Stimulated activated CD4-positive, alpha-beta T cell treated with anti-CD3 and anti-CD28 coated beads, Interleukin-12 subunit alpha, Interleukin-12 subunit beta, amount 100 ng/mL, for 4 hours (primary cell): ENCODE measurements at regions not wholly inside any gene's neighbourhood (a gene's known extent, or its start where the extent isn't known, plus 50 kb on each side); places are given as distances from the start of the nearest gene placed in this dataset.
"Not testable (repeated sequence)": the region's sequence is repeated elsewhere in the genome, so short reads cannot be mapped to it uniquely, and the experiment has no call there.

Source experiments
- DNase-seq: peaks from one replicate; pipeline ENCODE4 v3.0.0-alpha.2; 2020

DNA sequence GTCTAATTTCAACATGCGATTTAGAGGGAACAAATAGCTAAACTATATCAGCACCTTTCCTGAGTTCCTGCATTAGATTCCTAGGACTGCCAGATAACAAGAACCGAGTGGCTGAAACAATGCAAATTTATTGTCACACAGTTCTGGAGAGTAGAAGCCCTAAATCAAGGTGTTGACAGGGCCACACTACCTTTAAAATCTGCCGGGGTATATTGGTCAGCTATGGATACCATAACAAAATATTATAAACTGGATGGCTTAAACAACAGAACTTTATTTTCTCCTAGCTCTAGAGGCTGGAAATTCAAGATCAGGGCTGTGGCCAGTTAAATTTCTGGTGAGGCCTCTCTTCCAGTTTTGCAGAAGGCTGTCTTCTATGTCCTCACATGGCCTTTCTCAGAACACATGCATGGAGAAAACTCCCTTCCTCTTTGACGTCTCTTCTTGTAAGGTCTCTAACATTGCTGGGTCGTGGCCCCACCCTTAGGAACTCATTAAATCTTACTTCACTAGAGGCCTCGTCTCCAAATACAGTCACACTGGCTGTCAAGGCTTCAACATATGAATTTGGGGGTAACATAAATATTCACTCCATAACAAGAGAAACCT is 144.3 kb downstream of the FCRL5 start:
- no peak for DNase-seq

DNA sequence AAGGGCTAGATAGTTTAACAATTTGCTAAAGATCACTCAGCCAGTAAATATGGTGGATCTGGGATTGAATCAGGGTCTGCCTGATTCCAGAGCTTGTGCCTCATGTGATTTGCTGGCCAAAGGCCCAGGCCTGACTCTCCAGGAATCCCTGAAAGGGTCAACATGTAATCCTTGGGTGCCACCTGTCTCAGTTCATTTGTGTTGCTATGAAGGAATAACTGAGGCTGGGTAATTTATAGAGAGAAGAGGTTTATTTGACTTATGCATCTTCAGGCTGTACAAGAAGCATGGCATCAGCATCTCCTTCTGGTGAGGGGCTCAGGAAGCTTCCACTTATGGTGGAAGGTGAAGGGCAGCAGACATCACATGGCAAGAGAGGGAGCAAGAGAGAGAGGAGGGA is 144.9 kb downstream of the FCRL5 start:
- no peak for DNase-seq

DNA sequence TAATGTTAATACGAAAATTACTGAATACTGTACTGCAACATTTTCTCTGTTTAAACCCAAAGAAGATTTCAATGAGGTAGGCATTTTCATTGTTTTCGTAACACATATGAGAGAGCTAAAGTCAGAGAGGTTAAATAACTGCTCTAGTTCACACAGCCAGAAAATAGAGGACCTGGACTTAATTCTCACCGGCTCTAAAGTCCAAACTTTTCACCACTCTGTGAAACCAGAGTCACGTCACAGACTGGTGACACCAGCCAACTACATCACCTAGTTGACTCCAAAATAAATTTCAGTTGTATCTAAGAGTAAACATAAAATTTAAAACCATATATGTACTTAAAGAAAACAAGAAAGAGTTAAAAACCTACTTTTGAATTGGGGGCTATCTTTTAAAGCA is 146.7 kb downstream of the FCRL5 start:
- no peak for DNase-seq

DNA sequence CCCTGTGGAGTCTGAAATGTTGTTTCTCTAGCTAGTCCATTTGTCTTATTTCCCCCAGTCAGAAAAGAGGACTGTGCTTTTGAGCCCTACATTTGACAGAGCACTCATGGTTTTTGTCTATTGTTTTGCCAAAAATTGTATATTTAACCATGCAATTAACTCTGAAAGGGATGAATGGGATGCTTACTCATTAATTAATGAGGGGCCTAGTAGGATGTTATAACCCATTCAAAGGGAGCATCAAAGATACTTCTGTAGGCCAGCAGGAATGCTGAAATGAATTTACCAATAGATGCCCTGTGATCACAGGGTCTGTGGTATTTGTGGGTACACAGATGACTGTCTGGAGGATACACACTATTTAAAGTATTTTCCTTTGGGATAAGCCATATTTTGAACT is 147.7 kb downstream of the FCRL5 start:
- DNase-seq, result no peak

DNA sequence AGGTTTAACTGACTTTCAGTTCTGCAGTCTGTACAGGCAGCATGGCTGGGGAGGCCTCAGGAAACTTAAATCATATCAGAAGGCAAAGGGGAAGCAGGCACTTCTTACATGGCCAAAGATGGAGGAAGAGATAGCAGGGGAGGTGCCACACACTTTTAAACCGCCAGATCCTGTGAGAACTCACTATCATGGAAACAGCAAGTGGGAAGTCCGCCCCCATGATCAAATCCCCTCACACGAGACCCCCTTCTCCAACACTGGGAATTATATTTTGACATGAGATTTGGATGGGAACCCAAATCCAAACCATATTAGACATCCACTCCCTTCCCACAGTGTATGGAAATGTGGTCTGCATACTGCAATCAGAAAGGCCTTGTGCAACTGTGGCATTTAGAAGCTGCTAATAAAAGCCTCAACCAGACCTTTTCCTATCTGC is 148.2 kb downstream of the FCRL5 start:
- DNase-seq, result no peak

DNA sequence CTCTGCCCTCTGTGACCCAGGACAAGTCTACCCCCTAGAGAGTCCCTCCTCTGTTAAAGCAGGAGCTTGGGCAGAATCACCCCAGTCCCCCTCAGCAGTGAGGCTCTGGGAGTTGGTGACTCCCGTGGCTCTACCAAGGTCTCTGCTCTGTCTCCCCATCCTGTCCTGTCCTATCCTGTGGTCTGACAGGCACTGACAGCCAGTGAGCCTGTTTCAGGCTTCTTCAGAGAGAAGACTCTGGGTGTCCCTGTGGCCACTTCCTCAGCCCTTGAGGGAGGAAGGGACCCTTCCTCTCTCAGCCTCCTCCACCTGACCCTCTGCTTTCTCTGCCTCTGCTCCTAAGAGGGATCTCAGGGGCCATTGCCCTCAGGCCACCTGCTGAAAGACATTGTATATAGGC is 148.7 kb downstream of the FCRL5 start:
- DNase-seq, result no peak

DNA sequence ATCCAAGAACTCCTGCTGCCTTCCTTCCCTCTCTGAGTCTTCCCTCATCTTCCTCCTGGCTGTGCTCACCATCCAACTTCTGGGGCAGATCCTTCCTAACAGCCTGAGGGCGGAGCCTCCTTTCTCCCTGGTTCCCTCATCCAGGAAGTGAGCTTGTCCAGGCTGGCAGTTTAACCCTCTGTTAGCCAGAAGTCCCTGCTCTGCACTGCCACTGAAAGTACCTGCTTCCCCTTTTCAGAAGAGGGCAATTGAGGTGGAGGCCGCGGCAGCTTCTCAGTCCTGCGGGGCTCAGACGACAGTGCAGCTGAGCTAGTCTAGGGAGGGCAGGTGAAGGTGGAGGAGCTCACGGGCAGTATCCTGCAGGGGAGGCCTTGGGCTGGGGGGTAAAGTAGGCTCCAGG is 149.1 kb downstream of the FCRL5 start:
- DNase-seq, result no peak

DNA sequence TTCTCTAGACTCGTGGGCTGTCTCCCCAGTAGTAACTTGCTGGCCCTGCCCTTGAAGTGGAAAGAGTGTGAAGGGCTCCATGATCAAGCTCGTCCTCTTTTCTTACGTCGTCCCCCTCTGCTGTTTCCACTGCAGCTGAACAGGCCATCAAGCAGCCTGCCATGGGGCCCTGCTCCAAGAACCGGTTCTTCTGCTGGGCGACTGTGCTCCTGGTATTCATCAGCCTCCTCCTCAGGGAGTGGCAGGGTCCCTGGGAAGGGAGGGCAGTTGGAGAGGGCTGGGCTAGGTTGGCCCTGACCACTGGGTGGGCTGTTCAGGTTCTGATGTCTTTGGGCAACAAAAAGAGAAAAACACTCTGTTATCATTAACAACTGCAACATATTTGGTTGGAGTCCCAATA is 151.5 kb downstream of the FCRL5 start:
- DNase-seq, result no peak

DNA sequence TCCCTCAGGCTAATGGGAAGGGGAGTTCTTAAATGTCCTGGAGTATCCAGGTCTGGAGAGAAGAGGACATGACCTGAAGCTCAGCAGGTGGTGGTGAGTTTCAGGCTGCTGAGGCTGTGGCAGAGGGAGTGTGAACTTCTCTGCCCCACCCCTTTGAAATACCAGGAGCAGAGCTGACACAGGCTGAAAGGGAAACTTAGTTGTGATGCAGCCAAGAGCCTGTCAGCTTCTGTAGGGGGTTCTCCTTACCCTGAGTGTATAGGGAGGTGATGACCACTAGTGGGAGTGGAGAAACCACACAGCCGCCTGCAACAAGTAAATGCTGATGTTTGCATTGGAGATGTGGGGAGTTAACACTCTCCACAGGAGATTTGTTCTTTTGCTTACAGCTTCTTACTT is 152.3 kb downstream of the FCRL5 start:
- no peak for DNase-seq

DNA sequence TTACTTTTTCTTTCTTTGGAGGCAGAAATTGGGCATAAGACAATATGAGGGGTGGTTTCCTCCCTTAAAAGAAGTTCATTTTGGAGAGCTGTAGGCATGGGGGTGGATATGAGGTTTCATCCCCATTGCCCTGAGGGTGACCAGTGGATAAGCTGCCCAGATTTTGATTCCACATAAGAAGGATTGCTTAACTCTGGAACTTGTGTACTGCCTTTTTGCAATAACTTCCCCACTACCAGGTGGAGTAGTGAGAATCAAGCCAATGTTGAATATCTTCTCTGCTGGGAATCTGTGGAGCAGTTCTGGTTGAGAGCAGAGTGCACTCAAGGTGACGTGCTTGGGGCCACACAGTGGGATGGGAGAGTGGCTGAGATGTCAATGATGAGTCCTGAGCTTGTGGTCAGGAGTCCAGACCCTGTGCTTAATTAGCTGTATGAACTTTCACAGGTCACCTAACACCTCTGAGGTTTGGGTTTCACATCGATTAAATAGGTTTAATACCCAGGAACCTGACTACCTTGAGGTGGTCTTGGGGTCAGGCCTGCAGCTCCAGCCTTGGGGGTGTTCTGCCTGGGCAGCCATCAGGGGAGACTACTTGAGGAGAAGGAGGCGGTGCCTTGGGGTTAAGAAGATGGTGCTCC is 152.9 kb downstream of the FCRL5 start:
- no peak for DNase-seq

DNA sequence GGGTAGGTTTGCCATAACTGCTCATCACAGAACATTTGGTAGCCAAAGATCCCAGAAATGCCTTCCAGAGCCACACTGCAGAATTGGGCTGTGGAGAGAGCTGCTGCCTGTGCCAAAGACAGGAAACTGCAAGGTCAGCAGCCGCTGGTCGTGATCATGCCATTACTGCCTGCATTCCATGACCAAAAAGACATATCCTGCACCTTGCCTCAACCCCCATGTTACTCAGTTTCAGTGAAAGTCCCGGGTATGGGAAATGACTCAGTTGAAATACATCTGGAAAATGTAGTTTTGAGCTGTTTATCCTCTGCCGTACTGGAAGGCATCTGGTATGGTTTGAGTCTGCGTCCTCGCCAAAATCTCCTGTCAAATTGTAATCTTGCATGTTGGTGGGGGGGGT is 161.7 kb downstream of the FCRL5 start:
- no peak for DNase-seq

DNA sequence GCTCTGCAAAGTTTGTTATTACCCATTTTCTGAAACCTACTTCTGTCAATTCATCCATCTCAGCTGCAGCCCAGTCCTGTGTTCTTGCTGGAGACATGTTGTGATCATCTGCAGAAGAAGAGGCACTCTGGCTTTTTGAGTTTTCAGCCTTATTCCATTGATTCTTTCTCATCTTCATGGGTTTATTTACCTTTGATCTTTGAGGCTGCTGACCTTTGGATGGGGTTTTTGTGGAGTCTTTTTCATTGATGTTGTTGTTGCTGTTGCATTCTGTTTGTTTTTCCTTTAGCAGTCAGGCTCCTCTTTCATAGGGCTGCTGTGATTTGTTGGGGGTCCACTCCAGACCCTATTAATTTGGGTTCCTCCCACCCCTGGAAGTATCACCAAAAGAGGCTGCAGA is 164.3 kb downstream of the FCRL5 start:
- no peak for DNase-seq

DNA sequence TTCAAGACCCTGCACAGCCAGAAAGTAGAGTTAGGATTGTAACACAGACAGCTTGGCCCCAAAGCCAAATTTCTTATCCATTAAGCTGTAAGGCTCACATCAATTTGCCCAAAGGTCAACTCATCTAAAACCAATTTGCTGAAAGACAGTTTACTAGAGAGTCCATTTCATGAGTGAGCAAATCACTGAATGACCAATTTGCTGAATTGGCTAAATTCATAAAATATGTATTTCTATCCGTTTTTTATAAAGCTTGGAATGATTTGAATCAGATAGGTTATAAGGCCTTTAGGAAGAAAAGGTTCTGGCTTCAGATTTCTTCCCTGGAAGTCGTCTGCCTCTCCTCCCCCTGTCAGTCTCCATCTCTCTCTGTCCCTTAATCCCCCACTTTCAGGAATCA is 168.1 kb downstream of the FCRL5 start:
- DNase-seq, result no peak

DNA sequence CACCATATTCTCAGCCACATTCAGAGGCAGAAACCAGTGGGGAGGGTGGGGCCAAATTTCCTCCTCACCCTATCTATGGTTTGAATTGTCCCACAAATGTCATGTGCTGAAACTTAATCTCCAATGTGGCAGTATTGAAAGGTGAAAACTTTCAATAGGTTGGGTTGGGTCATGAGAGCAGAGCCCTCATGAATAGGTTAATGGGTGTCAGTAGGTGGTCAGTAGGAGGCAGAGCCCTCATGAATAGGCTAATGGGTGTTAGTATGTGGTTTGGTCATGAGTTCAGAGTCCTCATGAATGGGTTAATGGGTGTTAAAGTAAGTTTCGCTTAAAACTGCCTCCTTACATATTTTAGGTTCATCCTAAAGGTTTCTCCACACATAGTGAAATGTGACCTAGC is 170.0 kb downstream of the FCRL5 start:
- no peak for DNase-seq

DNA sequence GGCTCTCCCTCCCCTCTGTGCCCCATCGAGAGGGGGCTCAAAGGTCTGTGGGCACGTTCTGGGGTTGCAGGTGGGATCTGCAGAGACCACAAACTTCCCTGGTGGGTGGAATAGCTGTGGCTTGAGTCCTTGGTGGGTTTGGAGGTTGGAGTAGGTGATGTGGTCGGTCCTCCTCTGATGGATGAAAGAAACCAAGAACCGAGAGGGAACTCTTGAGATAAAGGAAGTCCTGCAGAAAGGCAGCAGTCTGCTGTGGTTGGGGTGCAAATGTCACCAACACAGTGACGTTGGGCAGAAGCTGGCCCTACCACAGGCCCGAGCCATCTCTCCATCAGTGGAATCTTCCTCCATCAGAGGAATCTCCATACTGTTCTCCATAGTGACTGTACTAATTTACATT is 171.8 kb downstream of the FCRL5 start:
- DNase-seq, result no peak

DNA sequence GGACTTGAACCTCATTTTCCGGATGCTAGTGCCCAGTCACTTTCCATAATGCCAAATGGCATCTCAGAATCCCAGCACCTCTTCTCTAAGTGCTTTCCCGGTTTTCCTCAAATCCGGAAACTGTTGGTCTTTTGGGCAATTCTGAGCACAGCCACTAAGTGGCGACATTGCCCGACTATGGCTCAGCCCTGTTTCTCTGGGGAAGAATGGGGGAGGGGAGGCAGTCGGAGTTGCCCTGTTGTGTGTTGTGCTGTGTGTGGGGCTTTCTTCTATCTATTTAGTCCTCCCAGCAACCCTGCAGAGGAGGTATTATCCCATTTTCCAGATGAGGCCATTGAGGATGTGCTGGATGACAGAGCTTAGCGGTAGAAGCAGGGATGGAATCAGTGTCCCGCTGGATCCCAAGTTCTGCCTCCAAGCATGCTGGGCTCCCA is 175.0 kb downstream of the FCRL5 start:
- DNase-seq, result not testable (repeated sequence)

DNA sequence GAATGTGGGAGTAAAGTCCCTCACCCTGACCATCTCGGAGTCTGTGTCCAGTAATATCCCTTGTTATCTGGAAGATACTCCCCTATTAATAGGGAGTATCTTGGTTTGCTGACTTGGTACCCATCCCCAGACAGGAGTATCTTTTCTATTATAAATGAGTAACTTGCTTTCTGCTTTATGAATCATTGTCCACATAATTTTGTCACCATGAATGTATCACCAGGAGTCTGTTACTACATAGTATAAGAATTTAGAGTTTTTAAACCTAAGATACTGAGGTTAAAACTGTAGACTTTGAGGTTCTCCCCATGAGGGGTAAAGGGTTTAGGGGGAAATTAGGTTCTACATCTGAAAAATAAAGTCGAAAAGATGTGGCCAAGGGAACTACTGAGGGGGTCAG is 175.6 kb downstream of the FCRL5 start:
- no peak for DNase-seq

DNA sequence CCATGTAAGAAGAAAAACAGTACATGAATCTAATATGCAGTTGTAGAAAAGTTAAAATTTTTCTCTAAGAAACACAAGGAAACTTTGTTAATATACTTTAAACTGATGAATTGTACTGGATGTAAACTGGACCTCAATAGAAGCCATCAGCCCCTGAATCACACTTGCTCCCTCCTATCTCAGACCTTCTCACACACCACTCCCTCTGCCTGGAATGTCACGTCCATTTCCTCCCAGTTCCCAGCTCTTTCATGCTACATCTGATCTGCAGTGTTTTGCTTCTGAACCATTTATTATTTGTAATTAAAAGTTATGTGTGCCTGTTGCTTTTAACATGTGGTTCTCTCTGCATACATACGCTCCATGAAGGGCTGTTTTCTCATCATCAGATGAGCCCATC is 180.0 kb downstream of the FCRL5 start:
- not testable (repeated sequence) for DNase-seq

DNA sequence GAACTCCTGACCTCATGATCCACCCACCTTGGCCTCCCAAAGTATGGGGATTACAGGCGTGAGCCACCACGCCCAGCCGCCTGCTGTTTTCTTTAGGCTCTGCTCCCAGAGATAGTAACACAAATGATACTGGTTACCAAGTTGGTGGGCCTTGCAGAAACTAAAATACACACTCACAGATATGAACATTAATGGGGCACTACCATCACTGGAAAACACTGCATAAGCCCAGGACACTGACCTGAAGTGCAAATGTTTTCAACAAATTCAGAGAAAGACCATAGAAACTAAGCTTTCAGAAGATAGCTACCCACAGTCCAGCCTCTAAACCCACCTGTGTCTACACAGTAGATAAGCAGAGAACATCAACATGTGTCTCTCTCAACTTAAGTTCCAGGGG is 180.5 kb downstream of the FCRL5 start:
- DNase-seq, result no peak

DNA sequence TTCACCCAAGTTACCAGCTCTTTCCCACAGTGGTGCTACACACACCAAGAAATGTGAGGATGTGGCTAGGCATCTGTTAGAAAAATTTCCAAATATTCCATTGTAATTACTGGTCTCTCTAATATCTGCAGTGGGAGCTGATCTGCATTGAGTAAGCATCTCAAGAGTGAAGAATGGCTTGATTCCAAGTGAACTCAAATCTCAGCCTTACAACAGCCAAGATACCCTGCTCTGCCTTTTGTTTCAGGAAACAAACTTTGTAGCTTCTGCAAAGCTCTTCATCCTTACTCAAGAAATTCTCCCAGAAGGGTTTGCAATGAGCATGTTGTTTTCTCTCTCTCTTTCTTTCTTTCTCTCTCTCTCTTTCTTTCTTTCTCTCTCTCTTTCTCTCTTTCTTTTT is 181.1 kb downstream of the FCRL5 start:
- DNase-seq, result no peak

DNA sequence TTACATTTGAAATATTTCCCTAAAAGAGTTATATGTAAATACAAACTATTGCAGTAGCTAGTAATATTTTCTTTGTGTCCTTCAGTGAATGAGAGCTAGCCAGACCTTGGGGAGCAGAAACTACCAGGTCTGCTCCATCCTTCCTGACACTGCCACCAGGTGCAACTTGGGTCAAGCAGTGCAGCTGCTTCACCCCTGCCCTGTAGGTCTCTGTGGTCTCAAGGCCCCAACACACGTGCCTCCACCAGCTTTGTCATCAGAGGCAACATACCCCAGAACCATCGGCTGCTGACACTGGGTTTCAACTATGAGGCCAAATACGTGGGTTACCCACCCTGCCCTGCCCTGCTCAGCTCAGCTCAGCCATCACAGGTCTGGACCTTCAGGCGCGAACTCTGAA is 181.6 kb downstream of the FCRL5 start:
- no peak for DNase-seq

DNA sequence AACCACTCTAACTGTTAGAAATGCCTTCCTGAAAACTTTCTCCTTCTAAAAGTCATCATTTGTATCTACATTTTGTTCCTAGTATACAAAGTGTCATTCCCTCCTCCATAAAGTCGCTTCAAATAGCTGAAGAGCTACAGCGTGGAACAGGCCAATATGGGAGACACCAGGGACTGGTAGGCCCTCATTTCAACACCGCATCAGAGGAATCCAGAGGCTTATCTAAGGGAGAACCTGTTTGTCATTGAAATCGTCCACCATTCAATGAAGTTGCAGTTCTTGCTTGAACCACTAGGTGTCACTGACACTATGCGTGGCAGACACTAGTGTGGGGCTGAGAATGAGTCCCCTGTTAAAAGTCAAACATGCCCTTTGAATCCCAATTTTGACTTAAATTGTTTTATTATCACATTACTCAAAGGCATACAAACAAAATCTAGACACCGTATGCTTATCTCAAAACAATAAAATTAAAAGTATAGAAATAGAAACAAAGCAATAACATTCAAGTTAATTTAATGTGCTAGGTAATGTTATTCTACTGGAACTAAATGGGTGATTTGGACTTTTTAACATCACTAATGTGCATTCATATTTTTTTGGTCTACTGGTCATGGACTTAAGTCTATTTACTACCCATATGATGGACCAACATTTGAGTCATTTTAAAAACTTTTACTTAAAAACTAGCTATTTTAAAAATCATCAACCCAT is 182.3 kb downstream of the FCRL5 start:
- DNase-seq, result no peak

DNA sequence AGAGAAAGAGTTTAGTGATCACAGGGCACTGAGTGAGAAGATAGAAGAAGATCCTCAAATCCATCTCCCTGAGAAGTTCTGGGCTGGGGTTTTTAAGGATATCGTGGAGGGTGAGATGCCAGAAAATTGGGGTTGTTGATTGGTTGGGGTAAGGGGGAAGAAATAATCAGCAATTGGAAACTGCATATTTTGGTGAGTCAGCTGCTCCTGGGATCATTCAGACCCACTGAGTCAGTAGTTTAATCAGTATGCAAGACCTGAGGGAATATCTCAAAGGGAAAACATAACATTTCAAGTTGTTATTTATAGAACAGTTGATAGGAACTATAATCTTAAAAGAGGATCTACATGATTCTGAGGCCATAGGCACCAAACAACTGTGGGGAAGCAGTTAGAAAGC is 183.4 kb downstream of the FCRL5 start:
- not testable (repeated sequence) for DNase-seq

DNA sequence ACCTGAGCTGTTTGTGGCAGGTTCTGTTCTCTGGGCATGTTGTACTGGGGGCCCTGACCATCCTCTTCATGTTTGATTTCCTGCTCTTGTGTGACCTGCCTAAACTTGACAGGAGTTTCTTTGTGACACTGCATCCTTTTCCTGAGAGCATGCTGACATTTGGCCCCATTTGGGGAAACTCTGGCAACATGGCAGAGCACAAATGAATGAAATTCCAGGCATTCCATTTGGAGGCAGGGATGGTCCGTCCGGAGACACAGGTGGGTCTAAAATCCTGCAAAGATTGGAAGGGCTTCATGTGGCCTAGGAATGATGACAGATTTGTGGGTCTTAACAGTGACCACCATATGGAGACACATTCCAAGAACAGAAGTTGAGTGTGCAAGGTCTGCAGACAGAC is 184.0 kb downstream of the FCRL5 start:
- DNase-seq, result no peak

DNA sequence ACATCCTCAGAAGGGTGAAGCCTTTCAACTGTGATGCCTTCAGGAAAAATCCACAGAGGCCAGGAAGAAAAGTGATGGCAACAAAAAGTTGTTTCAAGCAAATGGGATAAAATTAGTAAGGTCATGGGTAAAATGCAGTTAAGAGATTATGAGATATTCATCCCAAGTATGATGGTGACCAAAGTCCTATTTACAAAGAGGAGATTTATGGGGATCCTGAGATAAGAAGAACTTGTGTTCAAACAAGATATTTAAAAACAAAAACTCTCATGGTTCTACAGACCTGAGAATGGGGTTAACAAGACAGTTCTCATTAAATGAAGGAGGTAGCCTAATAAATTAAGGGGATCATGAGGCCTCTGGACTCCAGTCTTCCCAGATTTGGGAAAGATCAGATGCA is 184.4 kb downstream of the FCRL5 start:
- DNase-seq, result no peak
